Activated CD4-positive, alpha-beta memory T cell treated with anti-CD3 and anti-CD28 coated beads for 36 hours (primary cell): ENCODE measurements at regions not wholly inside any gene's neighbourhood (a gene's known extent, or its start where the extent isn't known, plus 50 kb on each side); places are given as distances from the start of the nearest gene placed in this dataset.

ENCODE experiments used
- CTCF ChIA-PET: fragments of 350-600 bp; sonication (Branson Sonifier 250); formaldehyde crosslinking; loops from one replicate; lab custom pipeline; 2021; ENCODE audit warnings: antibody characterized with exemption, inconsistent platforms; lab: Charles Lee
- POLR2A ChIA-PET: fragments of 350-600 bp; sonication (Branson Sonifier 250); formaldehyde crosslinking; loops from one replicate; lab custom pipeline; 2021; ENCODE audit warnings: antibody characterized with exemption; lab: Charles Lee
- DNase-seq: peaks from one replicate; pipeline ENCODE4 v3.0.0-alpha.2; 2020
- H3K27ac Mint-ChIP-seq: one replicate; pipeline ENCODE4 v1.8.0; 2021; ENCODE audit warnings: mixed read lengths
- H3K27me3 Mint-ChIP-seq: one replicate; pipeline ENCODE4 v1.8.0; 2021; ENCODE audit warnings: mixed read lengths
- H3K36me3 Mint-ChIP-seq: one replicate; pipeline ENCODE4 v1.8.0; 2021; ENCODE audit warnings: mixed read lengths
- H3K4me1 Mint-ChIP-seq: one replicate; pipeline ENCODE4 v1.8.0; 2021; ENCODE audit warnings: low read depth, mixed read lengths
- H3K4me3 Mint-ChIP-seq: one replicate; pipeline ENCODE4 v1.8.0; 2021; ENCODE audit warnings: mild to moderate bottlenecking, mixed read lengths
- H3K9me3 Mint-ChIP-seq: one replicate; pipeline ENCODE4 v1.8.0; 2021; ENCODE audit warnings: mixed read lengths
- intact Hi-C: fragments of 100-400 bp; cut with micrococcal nuclease; formaldehyde crosslinking; loops from one replicate; pipeline ENCODE4 v1.15.1; 2023

DNA sequence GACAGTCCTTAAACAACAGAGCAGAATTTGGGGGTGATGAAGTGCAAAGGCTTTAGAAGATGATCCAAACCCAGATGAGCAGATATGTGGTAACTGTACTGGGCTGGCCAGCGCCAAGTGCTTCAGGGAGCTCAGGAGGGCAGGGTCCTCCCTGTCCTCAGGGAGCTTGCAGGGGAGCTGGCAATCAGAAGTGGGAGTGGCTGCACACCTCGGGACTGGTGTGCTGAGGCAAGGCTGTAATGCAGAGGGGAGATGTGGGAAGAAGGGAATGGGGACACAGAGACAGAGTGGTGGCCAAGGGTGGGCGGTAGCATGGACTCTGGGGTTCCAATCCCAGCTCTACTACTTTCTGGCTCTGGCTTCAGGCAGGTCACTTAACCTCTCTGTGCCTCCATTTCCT lies 235.6 kb upstream of the NCAM1 start:
- Mint-ChIP-seq H3K27ac (no peak overlapping the region), H3K27me3 (peaks cover 8% of the 10 kb centered on the region), H3K4me3 (no peak overlapping the region), H3K9me3 (no peaks in the 10 kb centered on the region), H3K36me3 (no peaks in the 10 kb centered on the region), H3K4me1 (no peaks in the 10 kb centered on the region)
- POLR2A ChIA-PET: no interaction called here
- CTCF ChIA-PET: no interaction called here
- intact Hi-C loops: no loop called here
- no peak for DNase-seq

DNA sequence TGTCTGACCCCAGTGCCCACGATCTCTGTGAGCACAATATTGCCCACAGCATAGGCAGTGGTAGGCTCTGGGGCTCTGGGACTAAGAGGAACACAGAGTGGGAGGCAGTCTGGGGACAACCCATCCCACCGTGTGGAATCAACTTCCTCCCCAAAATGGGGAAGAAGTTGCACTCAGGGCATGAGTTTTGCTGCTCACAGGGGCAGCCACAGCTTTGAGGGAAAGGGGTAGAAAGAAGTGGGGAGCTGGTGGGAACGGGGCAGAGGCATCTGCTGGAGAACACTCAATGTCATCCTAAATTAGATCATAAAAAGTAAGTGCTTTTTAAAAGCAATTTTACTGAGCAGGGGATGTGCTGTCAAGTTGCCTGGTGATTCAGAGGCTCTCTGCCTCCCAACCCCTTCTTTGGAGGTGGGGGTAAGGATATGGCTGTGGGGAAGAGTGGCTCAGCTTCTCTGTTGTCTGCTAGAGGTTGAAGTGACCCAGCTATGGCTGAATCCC lies 233.8 kb upstream of the NCAM1 start:
- ChIA-PET POLR2A (no interaction called here), CTCF (no interaction called here)
- intact Hi-C loops: no loop called here
- Mint-ChIP-seq H3K4me1 (no peaks in the 10 kb centered on the region), H3K27ac (no peak overlapping the region), H3K9me3 (no peaks in the 10 kb centered on the region), H3K27me3 (peaks cover 6% of the 10 kb centered on the region), H3K36me3 (no peaks in the 10 kb centered on the region), H3K4me3 (no peak overlapping the region)
- no peak for DNase-seq

- ChIA-PET POLR2A (no interaction called here), CTCF (no interaction called here)
- no peaks in the 10 kb centered on the region for H3K4me1 Mint-ChIP-seq
- H3K27me3 Mint-ChIP-seq: peaks cover 3% of the 10 kb centered on the region
- H3K9me3 Mint-ChIP-seq: no peaks in the 10 kb centered on the region
- no peak overlapping the region for H3K27ac Mint-ChIP-seq
- intact Hi-C loops: no loop called here
- H3K36me3 Mint-ChIP-seq: no peaks in the 10 kb centered on the region
- DNase-seq: no peak
- no peak overlapping the region for H3K4me3 Mint-ChIP-seq
Observed at GRCh38 chr11:112728288-112728687, 232.9 kb upstream of the NCAM1 start.

- no peaks in the 10 kb centered on the region for H3K9me3 Mint-ChIP-seq
- no peak overlapping the region for H3K4me3 Mint-ChIP-seq
- intact Hi-C loops: no loop called here
- ChIA-PET POLR2A (no interaction called here), CTCF (no interaction called here)
- H3K27me3 Mint-ChIP-seq: peaks cover 3% of the 10 kb centered on the region
- no peak overlapping the region for H3K27ac Mint-ChIP-seq
- H3K36me3 Mint-ChIP-seq: no peaks in the 10 kb centered on the region
- H3K4me1 Mint-ChIP-seq: no peaks in the 10 kb centered on the region
- no peak for DNase-seq
Observed at GRCh38 chr11:112728716-112729115, 232.5 kb upstream of the NCAM1 start.

- DNase-seq: no peak
- H3K27ac Mint-ChIP-seq: no peak overlapping the region
- H3K36me3 Mint-ChIP-seq: no peaks in the 10 kb centered on the region
- H3K27me3 Mint-ChIP-seq: peaks cover 3% of the 10 kb centered on the region
- no peak overlapping the region for H3K4me3 Mint-ChIP-seq
- ChIA-PET POLR2A (no interaction called here), CTCF (no interaction called here)
- intact Hi-C loops: no loop called here
- H3K4me1 Mint-ChIP-seq: no peaks in the 10 kb centered on the region
- H3K9me3 Mint-ChIP-seq: no peaks in the 10 kb centered on the region
Observed at GRCh38 chr11:112730591-112730990, 230.6 kb upstream of the NCAM1 start.

GRCh38 chr11:112731538-112731937 lies 229.7 kb upstream of the NCAM1 start:
- intact Hi-C loops: no loop called here
- no peaks in the 10 kb centered on the region for H3K36me3 Mint-ChIP-seq
- no peak overlapping the region for H3K27ac Mint-ChIP-seq
- H3K9me3 Mint-ChIP-seq: no peaks in the 10 kb centered on the region
- no peak for DNase-seq
- H3K4me3 Mint-ChIP-seq: no peak overlapping the region
- ChIA-PET CTCF (no interaction called here), POLR2A (no interaction called here)
- no peaks in the 10 kb centered on the region for H3K4me1 Mint-ChIP-seq
- H3K27me3 Mint-ChIP-seq: peaks cover 5% of the 10 kb centered on the region

GRCh38 chr11:112732031-112732430 lies 229.2 kb upstream of the NCAM1 start:
- ChIA-PET CTCF (no interaction called here), POLR2A (no interaction called here)
- DNase-seq: no peak
- intact Hi-C loops: no loop called here
- no peaks in the 10 kb centered on the region for H3K9me3 Mint-ChIP-seq
- H3K27ac Mint-ChIP-seq: no peak overlapping the region
- H3K4me1 Mint-ChIP-seq: no peaks in the 10 kb centered on the region
- peaks cover 5% of the 10 kb centered on the region for H3K27me3 Mint-ChIP-seq
- H3K4me3 Mint-ChIP-seq: no peak overlapping the region
- H3K36me3 Mint-ChIP-seq: no peaks in the 10 kb centered on the region

DNA sequence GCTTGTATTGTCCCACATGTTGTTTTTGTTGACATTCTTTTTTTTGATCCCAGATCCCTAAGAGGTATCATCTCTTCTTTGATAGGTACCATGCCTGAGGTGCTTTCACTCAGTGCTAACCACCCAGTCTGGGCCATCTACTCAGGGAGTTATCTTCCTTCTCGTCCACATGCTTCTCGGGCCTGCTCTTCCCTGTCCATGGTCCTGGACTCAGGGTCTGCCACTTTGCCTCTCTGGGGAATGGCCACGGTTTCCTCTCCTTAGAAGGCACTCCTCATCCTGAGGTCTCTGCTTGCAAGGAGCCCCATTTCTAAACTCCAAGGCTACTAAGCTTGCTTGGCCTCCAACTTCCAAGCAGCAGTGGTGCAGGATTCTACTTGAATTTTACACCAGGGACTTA lies 227.0 kb upstream of the NCAM1 start:
- Mint-ChIP-seq H3K27me3 (peaks cover 5% of the 10 kb centered on the region), H3K36me3 (no peaks in the 10 kb centered on the region), H3K4me3 (no peak overlapping the region), H3K9me3 (no peaks in the 10 kb centered on the region), H3K27ac (no peak overlapping the region), H3K4me1 (no peaks in the 10 kb centered on the region)
- CTCF ChIA-PET: no interaction called here
- DNase-seq: no peak
- intact Hi-C loops: no loop called here
- POLR2A ChIA-PET: no interaction called here

- Mint-ChIP-seq H3K4me3 (no peak overlapping the region), H3K27ac (no peak overlapping the region), H3K36me3 (no peaks in the 10 kb centered on the region), H3K9me3 (no peaks in the 10 kb centered on the region), H3K4me1 (no peaks in the 10 kb centered on the region), H3K27me3 (peaks cover 5% of the 10 kb centered on the region)
- no peak for DNase-seq
- intact Hi-C loops: no loop called here
- CTCF ChIA-PET: no interaction called here
- POLR2A ChIA-PET: no interaction called here
Observed at GRCh38 chr11:112735470-112735869, 225.8 kb upstream of the NCAM1 start.

DNA sequence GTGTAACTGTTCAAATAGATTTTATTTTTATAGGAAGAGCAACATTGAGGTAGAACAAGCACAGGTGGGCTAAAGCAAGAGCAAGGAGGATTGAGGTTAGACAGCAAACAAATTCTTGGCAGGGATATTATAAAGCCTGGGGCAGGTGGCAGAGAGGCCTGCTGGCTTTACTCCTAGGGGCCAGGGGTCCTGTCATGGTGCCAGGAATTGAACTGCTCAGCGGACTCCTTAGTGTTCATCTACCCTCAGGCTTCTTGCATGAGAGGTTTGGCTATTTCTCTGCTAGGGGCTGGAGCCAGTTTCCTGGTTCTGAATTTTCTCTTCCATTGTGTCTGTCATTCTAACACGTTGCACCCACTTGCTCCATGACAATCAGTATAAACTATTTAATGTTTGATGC lies 217.2 kb upstream of the NCAM1 start:
- H3K9me3 Mint-ChIP-seq: no peaks in the 10 kb centered on the region
- POLR2A ChIA-PET: no interaction called here
- DNase-seq: no peak
- peaks cover 22% of the 10 kb centered on the region for H3K27me3 Mint-ChIP-seq
- H3K27ac Mint-ChIP-seq: no peak overlapping the region
- intact Hi-C loops: no loop called here
- H3K4me3 Mint-ChIP-seq: no peak overlapping the region
- no peaks in the 10 kb centered on the region for H3K36me3 Mint-ChIP-seq
- H3K4me1 Mint-ChIP-seq: no peaks in the 10 kb centered on the region
- CTCF ChIA-PET: no interaction called here

DNA sequence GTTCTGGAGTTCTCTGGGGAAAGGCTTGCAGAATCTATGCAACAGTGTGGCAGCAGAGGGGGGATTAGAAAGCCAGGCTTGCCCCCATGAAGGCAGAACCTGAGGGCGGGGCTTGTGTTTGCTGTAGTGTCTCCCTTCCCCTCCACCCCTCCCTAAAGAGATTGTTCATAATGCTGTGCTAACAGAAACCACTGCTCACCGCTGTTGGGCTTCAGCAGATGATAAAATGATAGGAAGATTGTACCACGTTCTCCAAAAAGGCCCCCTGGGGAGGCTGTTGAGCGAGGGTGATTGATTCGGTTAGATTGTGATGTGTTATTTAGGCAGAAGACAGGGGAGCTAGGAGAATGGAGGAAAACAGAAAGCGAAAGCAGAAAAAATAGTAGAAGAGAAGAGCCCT lies 215.2 kb upstream of the NCAM1 start:
- H3K27me3 Mint-ChIP-seq: peaks cover 22% of the 10 kb centered on the region
- H3K4me3 Mint-ChIP-seq: no peak overlapping the region
- CTCF ChIA-PET: no interaction called here

DNA sequence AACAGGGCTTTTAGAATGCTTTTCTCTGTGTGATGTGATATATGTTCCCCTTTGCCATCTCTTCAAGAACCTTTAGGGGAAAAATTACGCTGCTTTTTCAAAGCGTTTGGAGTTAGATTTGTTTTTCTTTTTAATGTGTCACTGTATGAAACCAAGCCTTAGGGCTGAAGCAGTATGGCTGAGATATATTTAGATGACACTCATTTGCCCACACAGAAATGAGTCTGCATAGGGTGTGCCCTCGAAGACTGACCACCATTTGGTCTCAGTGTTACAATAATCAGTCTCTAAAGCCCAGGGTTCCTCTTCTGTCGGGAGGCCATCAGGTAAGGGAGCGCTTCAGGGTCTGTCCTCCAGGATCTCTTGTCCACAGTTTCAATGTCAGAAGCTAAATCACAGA lies 213.0 kb upstream of the NCAM1 start:
- DNase-seq: no peak
- Mint-ChIP-seq H3K27ac (no peak overlapping the region), H3K4me3 (no peak overlapping the region), H3K4me1 (no peaks in the 10 kb centered on the region), H3K27me3 (peaks cover 19% of the 10 kb centered on the region), H3K36me3 (no peaks in the 10 kb centered on the region), H3K9me3 (no peaks in the 10 kb centered on the region)
- ChIA-PET POLR2A (no interaction called here), CTCF (no interaction called here)
- intact Hi-C loops: no loop called here

More for the DNA sequence above, 215.2 kb upstream of the NCAM1 start:
- no peaks in the 10 kb centered on the region for H3K4me1 Mint-ChIP-seq
- H3K9me3 Mint-ChIP-seq: no peaks in the 10 kb centered on the region
- DNase-seq: no peak
- no peaks in the 10 kb centered on the region for H3K36me3 Mint-ChIP-seq
- H3K27ac Mint-ChIP-seq: no peak overlapping the region
- POLR2A ChIA-PET: no interaction called here
- intact Hi-C loops: no loop called here

- intact Hi-C loops: no loop called here
Observed at GRCh38 chr11:112748713-112749543, 212.3 kb upstream of the NCAM1 start.

More at GRCh38 chr11:112748713-112749543, 212.3 kb upstream of the NCAM1 start:
- Mint-ChIP-seq H3K9me3 (no peaks in the 10 kb centered on the region), H3K27ac (no peak overlapping the region), H3K36me3 (no peaks in the 10 kb centered on the region), H3K4me3 (no peak overlapping the region), H3K4me1 (no peaks in the 10 kb centered on the region), H3K27me3 (peaks cover 17% of the 10 kb centered on the region)
- ChIA-PET CTCF (no interaction called here), POLR2A (no interaction called here)
- no peak for DNase-seq
